ENCODE measurements at regions not wholly inside any gene's neighbourhood (a gene's known extent, or its start where the extent isn't known, plus 50 kb on each side); places are given as distances from the start of the nearest gene placed in this dataset.

GRCh38 chr18:39485696-39486095 lies 1920.1 kb upstream of the CELF4 start:
- no peak for TF ChIP-seq CTCF (IDR thresholded peaks at IDR 0.05; ENCODE audit: low read depth, low read length, poor library complexity, severe bottlenecking)
- TF ChIP-seq EZH2phosphoT487 (IDR thresholded peaks at IDR 0.05; ENCODE audit: borderline replicate concordance, low read length), result no peak

Data from DOHH2 (cell line).